ENCODE measurements at regions not wholly inside any gene's neighbourhood (a gene's known extent, or its start where the extent isn't known, plus 50 kb on each side); places are given as distances from the start of the nearest gene placed in this dataset.

DNA sequence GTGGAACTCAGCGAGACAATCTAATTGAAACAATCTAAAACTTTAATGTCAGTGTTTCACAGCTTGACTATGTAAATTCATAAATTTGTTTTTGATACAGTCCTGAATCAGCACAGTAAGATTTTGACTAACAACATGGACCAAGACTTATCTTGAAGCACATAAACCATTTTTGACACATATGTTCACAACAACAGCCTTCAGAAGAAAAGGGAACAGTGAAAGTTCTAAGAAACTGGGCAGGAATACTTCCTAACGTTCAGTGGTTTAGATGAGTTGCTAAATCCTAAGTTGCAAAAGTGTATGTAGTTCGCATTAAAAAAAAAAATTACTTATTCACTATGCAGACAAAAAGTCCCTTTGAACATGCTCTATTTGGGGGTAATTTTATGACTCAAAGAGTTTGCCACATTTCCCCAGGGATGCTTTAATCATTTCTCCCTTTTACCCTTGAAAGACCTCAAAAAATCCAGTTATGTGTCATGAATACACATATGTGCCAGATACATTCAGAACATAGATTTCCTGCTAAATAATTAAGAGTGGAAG is 120.2 kb downstream of the MRPL39 start:
- no peak for TF ChIP-seq CTCF (IDR thresholded peaks at IDR 0.05)
- TF ChIP-seq EZH2 (IDR thresholded peaks at IDR 0.05; ENCODE audit: borderline replicate concordance, insufficient read depth, low read depth, low read length, poor library complexity, severe bottlenecking), result no peak

Measured in B cell (primary cell).